Skin of body (tissue), 1 donor: ENCODE measurements at regions not wholly inside any gene's neighbourhood (a gene's known extent, or its start where the extent isn't known, plus 50 kb on each side); places are given as distances from the start of the nearest gene placed in this dataset.
"Not testable (repeated sequence)": the region's sequence is repeated elsewhere in the genome, so short reads cannot be mapped to it uniquely, and the experiment has no call there.

Source experiments
- DNase-seq: peaks from one replicate; lab custom pipeline; 2025; lab: John Stamatoyannopoulos, UW

DNA sequence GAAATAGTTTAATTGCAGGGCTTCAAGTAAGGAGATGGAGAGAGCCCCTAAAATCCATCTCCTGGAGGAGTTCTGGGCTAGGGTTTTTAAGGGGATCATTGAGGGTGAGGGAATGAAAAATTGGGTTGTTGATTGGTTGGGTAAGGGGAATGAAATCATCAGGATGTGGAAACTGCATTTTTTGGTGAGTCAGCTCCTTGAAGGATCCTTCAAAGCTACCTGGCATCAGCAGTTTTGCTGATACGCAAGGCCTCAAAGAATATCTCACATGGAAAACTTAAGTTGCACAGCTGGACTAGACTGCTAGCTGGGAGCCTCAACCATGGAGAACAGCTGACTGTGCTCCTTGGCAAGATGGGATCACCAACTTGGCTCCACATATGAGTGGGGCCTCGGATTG is 136.7 kb downstream of the FGF10 start:
- no peak for DNase-seq

DNA sequence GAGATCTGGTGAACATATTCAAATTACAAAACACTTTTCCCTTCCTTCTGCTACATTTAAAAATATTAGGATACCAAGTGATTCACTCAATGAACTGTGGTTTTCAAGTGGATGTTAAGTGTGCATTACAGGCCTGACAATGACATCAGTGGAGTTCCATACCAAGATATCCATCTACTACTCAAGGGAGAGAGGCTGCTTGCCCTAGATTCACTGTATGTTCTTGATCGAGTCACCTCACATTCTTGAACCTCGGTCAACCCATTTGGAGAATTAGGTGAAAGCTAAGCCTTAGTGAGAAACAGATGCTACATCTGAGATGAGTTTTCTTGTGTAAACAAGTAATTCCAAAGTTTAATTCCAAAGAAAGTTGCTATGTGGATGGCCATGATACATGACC is 142.2 kb downstream of the FGF10 start:
- DNase-seq, result no peak

- DNase-seq, result no peak
These were observed 143.3 kb downstream of the FGF10 start for GRCh38 chr5:44245935-44246334.

DNA sequence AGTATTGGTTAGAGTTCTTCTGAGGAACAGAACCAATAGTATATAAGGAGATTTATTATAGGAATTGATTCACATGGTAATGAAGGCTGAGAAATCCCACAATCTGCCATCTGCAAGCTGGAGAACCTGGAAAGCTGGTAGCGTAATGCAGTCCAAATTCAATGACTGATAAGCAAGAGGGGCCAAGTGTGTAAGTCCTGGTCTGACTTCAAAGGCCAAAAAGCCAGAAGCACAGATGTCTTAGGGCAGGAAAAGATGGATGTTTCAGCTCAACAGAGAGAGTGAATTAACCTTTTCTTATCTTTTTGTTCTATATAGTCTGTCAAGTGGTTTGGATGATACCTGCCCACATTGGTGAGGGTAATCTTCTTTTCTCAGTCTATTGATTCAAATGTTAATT is 146.4 kb downstream of the FGF10 start:
- no peak for DNase-seq

GRCh38 chr5:44236040-44236439 is 153.2 kb downstream of the FGF10 start:
- DNase-seq, result no peak

DNA sequence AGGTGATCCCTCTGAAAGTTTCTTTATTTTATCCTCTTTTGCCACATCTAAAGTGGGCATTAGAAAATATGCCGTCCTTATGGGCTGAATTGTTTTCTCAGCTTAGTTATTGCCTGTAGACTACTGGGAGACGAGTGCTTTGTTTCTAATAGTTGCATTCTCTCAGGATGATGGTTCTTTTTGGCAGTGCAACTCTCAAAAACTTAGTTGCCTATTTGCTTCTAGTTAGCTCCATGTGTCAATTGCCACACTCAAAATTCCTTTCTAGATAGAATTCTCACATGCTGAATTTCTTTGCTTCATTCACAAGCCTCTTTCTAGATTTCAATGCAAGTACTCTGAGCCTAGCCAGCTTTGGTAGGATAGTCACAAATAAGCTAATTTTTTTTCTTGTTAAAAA is 155.5 kb downstream of the FGF10 start:
- DNase-seq, result no peak

GRCh38 chr5:44225231-44226160 is 163.7 kb downstream of the FGF10 start:
- DNase-seq, result no peak

GRCh38 chr5:44199408-44199807 is 189.8 kb downstream of the FGF10 start:
- no peak for DNase-seq

DNA sequence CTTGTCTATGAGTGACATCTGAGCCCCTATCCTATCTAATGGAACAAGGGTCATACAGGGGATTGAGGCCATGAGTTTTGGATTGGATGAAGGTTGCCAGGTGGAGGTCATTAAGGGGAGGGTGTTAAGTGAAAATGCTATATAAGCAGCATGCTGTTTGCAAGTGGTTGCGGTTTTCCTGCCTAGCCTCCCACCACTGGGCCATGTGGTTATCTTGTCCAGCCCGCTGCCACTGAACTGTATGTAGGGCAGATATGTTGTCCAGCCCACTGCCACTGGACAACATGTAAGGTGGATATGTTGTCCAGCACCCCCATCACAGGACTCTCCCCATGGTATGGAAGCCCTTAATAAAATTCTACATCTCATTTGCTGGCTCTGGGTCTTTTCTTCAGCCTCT is 200.0 kb downstream of the FGF10 start:
- DNase-seq, result no peak

- no peak for DNase-seq
These were observed 201.2 kb downstream of the FGF10 start for GRCh38 chr5:44187973-44188372.

DNA sequence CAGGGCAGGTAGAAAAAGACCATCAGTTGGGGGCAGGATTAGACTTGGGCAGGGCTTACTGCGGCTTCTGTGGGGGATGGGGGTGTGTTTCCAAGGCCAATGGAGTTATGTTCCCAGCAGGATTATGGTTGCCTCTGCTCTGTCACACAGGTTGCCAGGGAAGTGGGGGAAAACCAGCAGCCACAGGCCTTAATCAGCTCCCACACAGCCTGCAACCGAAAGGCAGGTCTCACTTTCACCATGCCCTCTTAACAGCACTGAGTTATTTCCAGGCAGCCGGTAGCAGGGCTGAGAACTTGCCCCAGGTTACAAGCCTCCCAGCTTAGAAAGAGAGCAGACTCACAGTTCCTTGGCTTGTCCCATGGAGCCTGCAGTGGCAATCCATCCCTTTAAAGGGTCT is 205.5 kb downstream of the FGF10 start:
- no peak for DNase-seq

DNA sequence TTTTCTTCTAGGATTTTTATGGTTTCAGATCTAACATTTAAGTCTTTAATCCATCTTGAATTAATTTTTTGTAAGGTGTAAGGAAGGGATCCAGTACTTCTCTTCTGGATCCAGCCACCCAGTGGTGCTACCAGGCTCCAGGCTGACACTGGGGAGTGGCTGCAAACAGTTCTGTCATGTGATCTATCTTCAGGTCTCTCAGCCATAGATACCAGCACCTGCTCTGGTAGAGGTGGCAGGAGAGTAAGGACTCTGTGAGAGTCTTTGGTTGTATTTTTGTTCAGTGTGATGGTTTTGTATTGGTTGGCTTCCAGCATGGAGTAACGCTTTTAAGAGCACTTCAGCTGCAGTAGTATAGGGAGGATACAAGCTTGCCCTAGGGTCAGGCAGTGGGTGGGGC is 205.9 kb downstream of the FGF10 start:
- no peak for DNase-seq

DNA sequence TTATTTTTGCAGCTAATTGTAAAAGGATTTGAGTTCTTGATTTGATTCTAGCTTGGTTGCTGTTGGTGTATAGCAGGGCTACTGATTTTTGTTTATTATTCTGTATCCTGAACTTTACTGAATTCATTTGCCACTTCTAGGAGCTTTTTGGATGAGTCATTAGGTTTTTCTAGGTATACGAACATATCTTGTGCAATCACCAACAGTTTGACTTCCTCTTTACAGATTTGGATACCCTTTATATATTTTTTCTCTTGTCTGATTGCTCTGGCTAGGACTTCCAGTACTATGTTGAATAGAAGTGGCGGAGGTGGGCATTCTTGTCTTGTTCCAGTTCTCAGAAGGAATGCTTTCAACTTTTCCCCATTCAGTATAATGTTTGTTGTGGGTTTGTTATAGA is 210.8 kb downstream of the FGF10 start:
- DNase-seq, result no peak

DNA sequence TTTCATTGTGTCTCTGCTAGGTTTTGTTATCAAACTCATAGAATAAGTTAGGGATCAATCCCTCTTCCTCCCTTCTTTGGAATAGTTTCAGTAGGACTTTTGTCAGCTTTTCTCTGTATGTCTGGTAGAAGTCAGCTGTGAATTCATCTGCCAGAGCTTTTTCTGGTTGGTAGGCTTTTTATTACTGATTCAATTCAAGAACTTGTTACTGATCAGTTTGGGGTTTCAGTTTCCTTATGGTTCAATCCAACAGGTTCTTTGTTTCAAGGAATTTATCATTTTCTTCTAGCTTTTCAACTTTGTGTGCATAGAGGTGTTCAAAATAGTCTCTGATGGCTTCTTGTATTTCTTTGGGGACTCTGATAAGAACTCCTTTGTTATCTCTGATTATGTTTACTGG is 221.7 kb downstream of the FGF10 start:
- no peak for DNase-seq

DNA sequence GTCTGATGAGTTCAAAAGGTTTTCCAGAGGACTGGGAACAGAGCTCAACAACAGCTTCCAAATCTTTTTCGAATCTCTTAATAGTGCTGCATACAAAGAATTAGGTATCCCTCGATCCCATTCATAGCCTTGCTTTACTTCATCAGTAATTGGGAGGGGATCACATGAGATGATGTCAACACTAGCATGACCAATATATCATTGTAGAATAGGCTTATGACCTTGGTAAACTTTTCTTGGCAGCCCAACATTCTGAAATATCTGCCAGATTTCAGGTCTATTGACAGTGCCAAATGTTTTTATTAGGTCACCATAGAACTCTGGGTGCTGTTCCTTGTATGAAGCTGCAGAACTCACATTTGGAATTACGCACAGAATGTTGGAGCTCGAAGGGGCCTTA is 228.9 kb downstream of the FGF10 start:
- no peak for DNase-seq

GRCh38 chr5:44150075-44150723 is 239.0 kb downstream of the FGF10 start:
- no peak for DNase-seq

DNA sequence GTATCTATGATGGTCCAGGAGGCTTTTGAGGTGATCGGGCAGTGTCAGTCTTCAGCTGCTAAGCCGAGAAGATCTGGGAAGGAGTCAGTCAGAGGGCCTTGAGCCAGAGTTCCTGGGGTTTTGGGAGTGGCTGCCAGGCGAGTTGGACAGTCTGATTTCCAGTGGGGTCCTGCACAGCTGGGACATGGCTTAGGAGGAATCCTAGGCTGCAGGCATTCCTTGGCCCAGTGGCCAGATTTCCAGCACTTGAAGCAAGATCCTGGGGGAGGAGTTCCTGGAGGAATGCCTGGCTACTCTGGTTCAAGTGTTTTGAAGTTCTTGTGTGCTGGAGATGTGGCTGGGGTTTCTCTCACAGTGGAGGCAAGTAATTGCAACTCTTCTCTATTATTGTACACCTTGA is 271.3 kb downstream of the FGF10 start:
- DNase-seq, result not testable (repeated sequence)

- DNase-seq, result not testable (repeated sequence)
These were observed 281.0 kb downstream of the FGF10 start for GRCh38 chr5:44108232-44108631.

GRCh38 chr5:44099643-44100042 is 289.6 kb downstream of the FGF10 start:
- no peak for DNase-seq

- peak; percentile 67 for DNase-seq
These were observed 299.6 kb downstream of the FGF10 start for GRCh38 chr5:44089424-44090144.

- DNase-seq, result no peak
These were observed 304.1 kb downstream of the FGF10 start for GRCh38 chr5:44085083-44085482.

GRCh38 chr5:44074547-44074946 is 314.7 kb downstream of the FGF10 start:
- DNase-seq, result not testable (repeated sequence)
